ENCODE measurements at regions not wholly inside any gene's neighbourhood (a gene's known extent, or its start where the extent isn't known, plus 50 kb on each side); places are given as distances from the start of the nearest gene placed in this dataset.

GRCh38 chr5:158049459-158049858 lies 190.5 kb upstream of the CLINT1 start:
- TF ChIP-seq CTCF (IDR thresholded peaks at IDR 0.05) (no peak), POLR2A (IDR thresholded peaks at IDR 0.05) (no peak)
